HCT116 (cell line): ENCODE measurements at regions not wholly inside any gene's neighbourhood (a gene's known extent, or its start where the extent isn't known, plus 50 kb on each side); places are given as distances from the start of the nearest gene placed in this dataset.

ENCODE experiments used
- ATAC-seq: fragments of 200-7000 bp; cut with Tn5 transposase; 2 replicates; pipeline ENCODE4 v1.9.1; 2020; ENCODE audit warnings: mild to moderate bottlenecking, moderate library complexity
- BruUV-seq: library from RNA; stranded (reverse); fragments of 400-500 nt; replicated peaks from 2 replicates; lab custom pipeline; 2021; lab: Mats Ljungman, UMichigan
- CTCF ChIA-PET: fragments of 300-600 bp; sonication (Branson Sonifier 250); formaldehyde crosslinking; loops from one replicate; lab custom pipeline; 2021; ENCODE audit warnings: antibody characterized with exemption; lab: Charles Lee
- POLR2A ChIA-PET: fragments of 300-600, 350-600 bp; sonication (Branson Sonifier 250); formaldehyde crosslinking; loops from one replicate; lab custom pipeline; 2021; ENCODE audit warnings: antibody characterized with exemption; lab: Charles Lee
- RAD21 ChIA-PET, 2 experiments: fragments of 300-600 bp; sonication (Branson Sonifier 250); formaldehyde crosslinking; loops; one replicate each; lab custom pipeline; 2023; ENCODE audit warnings: low total read pairs in 2 of 2; ENCODE audit not compliant: uncharacterized antibody in 2 of 2, unreplicated experiment in 2 of 2, low non-redundant PET in 1 of 2; lab: Charles Lee
- DNase-seq: peaks from one replicate; pipeline ENCODE4 v3.0.0-alpha.2; 2010; ENCODE audit warnings: low read depth, low spot score
- H2AFZ ChIP-seq: fragments of 200-600 bp; shearing (Covaris generic), sonication (generic); 2 replicates; pipeline ENCODE4 v1.6.1; 2017; ENCODE audit warnings: low read depth, mixed run types, mixed read lengths, antibody characterized with exemption, low read length; ENCODE audit not compliant: poor library complexity, severe bottlenecking
- H3K27ac ChIP-seq: 2 replicates; pipeline ENCODE4 v1.5.1; 2012; ENCODE audit warnings: low read depth, low read length
- H3K27me3 ChIP-seq: fragments of 200-600 bp; sonication (generic); 2 replicates; pipeline ENCODE4 v1.6.1; 2016; ENCODE audit warnings: mixed run types, low read length, mixed read lengths; ENCODE audit not compliant: insufficient read depth
- H3K36me3 ChIP-seq, 2 experiments: fragments of 200-500 bp in 1 of 2; fragments of 200-600 bp in 1 of 2; sonication (Bioruptor generic) in 1 of 2; sonication (generic) in 1 of 2; 2 replicates each; pipeline versions ENCODE4 v1.5.1 to v1.6.1; 2014 to 2016; ENCODE audit warnings: low read length in 2 of 2, inconsistent platforms in 1 of 2, mixed read lengths in 1 of 2, mixed run types in 1 of 2; ENCODE audit not compliant: insufficient read depth in 2 of 2, control insufficient read depth in 1 of 2
- H3K4me1 ChIP-seq, 2 experiments: fragments of 200-600 bp in 1 of 2; sonication (generic) in 1 of 2; 2 replicates each; pipeline versions ENCODE4 v1.5.1 to v1.6.1; 2012 to 2017; ENCODE audit warnings: low read length in 2 of 2, inconsistent platforms in 1 of 2, mild to moderate bottlenecking in 1 of 2, mixed read lengths in 1 of 2, mixed run types in 1 of 2, moderate library complexity in 1 of 2; ENCODE audit not compliant: insufficient read depth in 2 of 2, control insufficient read depth in 1 of 2
- H3K4me2 ChIP-seq: fragments of 200-600 bp; sonication (generic); 2 replicates; pipeline ENCODE4 v1.6.1; 2017; ENCODE audit warnings: mixed run types, low read length, mixed read lengths
- H3K4me3 ChIP-seq, 2 experiments: fragments of 200-600 bp in 1 of 2; sonication (generic) in 1 of 2; replicated peaks in 1 of 2; 2 replicates each; pipeline ENCODE4 v1.5.1; 2011 to 2016; ENCODE audit warnings: low read length in 2 of 2, control low read depth in 1 of 2, low read depth in 1 of 2, mild to moderate bottlenecking in 1 of 2, mixed read lengths in 1 of 2, mixed run types in 1 of 2
- H3K79me2 ChIP-seq: fragments of 200-600 bp; sonication (generic); 2 replicates; pipeline ENCODE4 v1.6.1; 2017; ENCODE audit warnings: mild to moderate bottlenecking, mixed run types, low read length, moderate library complexity, mixed read lengths; ENCODE audit not compliant: insufficient read depth
- H3K9ac ChIP-seq: fragments of 200-600 bp; sonication (generic); 2 replicates; pipeline ENCODE4 v1.6.1; 2016; ENCODE audit warnings: low read length, mixed read lengths
- H3K9me2 ChIP-seq: fragments of 200-600 bp; sonication (generic), shearing (Covaris generic); 2 replicates; pipeline ENCODE4 v1.6.1; 2017; ENCODE audit warnings: mixed run types, mild to moderate bottlenecking, moderate library complexity; ENCODE audit not compliant: insufficient read depth
- H3K9me3 ChIP-seq, 2 experiments: fragments of 200-500 bp in 1 of 2; fragments of 200-600 bp in 1 of 2; sonication (Bioruptor generic) in 1 of 2; sonication (generic) in 1 of 2; 2 replicates each; pipeline ENCODE4 v1.6.1; 2014 to 2017; ENCODE audit warnings: low read length in 2 of 2, mixed read lengths in 2 of 2, inconsistent platforms in 1 of 2, low read depth in 1 of 2, mild to moderate bottlenecking in 1 of 2, mixed run types in 1 of 2, moderate library complexity in 1 of 2; ENCODE audit not compliant: control insufficient read depth in 1 of 2, insufficient read depth in 1 of 2
- H4K20me1 ChIP-seq: fragments of 200-600 bp; sonication (generic), shearing (Covaris generic); 2 replicates; pipeline ENCODE4 v1.6.1; 2017; ENCODE audit warnings: mixed run types, mild to moderate bottlenecking, moderate library complexity; ENCODE audit not compliant: insufficient read depth
- ATF3 ChIP-seq: IDR thresholded peaks from 2 replicates; pipeline ENCODE4 v1.6.1; 2012
- CBX3 ChIP-seq: IDR thresholded peaks from 2 replicates; pipeline ENCODE4 v1.6.1; 2012; ENCODE audit warnings: low read depth
- EGR1 ChIP-seq: IDR thresholded peaks from 2 replicates; pipeline ENCODE4 v1.6.1; 2012; ENCODE audit warnings: low read depth
- ELF1 ChIP-seq: IDR thresholded peaks from 2 replicates; pipeline ENCODE4 v1.6.1; 2012; ENCODE audit warnings: low read depth, borderline replicate concordance
- EZH2 ChIP-seq: fragments of 200-600 bp; sonication (generic); IDR thresholded peaks from 2 replicates; pipeline ENCODE4 v1.6.1; 2017; ENCODE audit warnings: antibody characterized with exemption, mixed run types
- EZH2phosphoT487 ChIP-seq: fragments of 200-600 bp; IDR thresholded peaks from 2 replicates; pipeline ENCODE4 v1.6.1; 2018; ENCODE audit warnings: antibody characterized with exemption, borderline replicate concordance
- JUND ChIP-seq: IDR thresholded peaks from 2 replicates; pipeline ENCODE4 v1.6.1; 2012
- MAX ChIP-seq: IDR thresholded peaks from 2 replicates; pipeline ENCODE4 v1.6.1; 2012
- POLR2AphosphoS5 ChIP-seq: IDR thresholded peaks from 2 replicates; pipeline ENCODE4 v1.6.1; 2011; ENCODE audit warnings: mild to moderate bottlenecking, low read depth, low read length, moderate library complexity
- REST ChIP-seq: IDR thresholded peaks from 2 replicates; pipeline ENCODE4 v1.6.1; 2012; ENCODE audit warnings: low read depth
- SIN3A ChIP-seq: IDR thresholded peaks from 2 replicates; pipeline ENCODE4 v1.6.1; 2012; ENCODE audit warnings: low read depth
- SP1 ChIP-seq: IDR thresholded peaks from 2 replicates; pipeline ENCODE4 v1.6.1; 2012; ENCODE audit warnings: low read depth
- SRF ChIP-seq: IDR thresholded peaks from 2 replicates; pipeline ENCODE4 v1.6.1; 2012; ENCODE audit warnings: low read depth
- TCF7L2 ChIP-seq: IDR thresholded peaks from 2 replicates; pipeline ENCODE4 v1.7.0; 2011; ENCODE audit warnings: borderline replicate concordance, inconsistent platforms; ENCODE audit not compliant: insufficient read depth, insufficient read length; ENCODE audit errors: extremely low read depth
- YY1 ChIP-seq: IDR thresholded peaks from 2 replicates; pipeline ENCODE4 v1.6.1; 2011; ENCODE audit warnings: low read length, low read depth, moderate library complexity, mild to moderate bottlenecking; ENCODE audit not compliant: insufficient replicate concordance; ENCODE audit errors: extremely low read depth
- ZBTB33 ChIP-seq: IDR thresholded peaks from 2 replicates; pipeline ENCODE4 v1.6.1; 2011; ENCODE audit warnings: mild to moderate bottlenecking, low read length, moderate library complexity; ENCODE audit not compliant: insufficient replicate concordance; ENCODE audit errors: extremely low read depth
- intact Hi-C: fragments of 100-400 bp; cut with micrococcal nuclease; formaldehyde crosslinking; loops from 2 replicates; pipeline ENCODE4 v1.10.0; 2022

GRCh38 chr9:80385246-80385645 is 813.5 kb downstream of the TLE4 start:
- no TSS peak for BruUV-seq

More at GRCh38 chr9:80385246-80385645, 813.5 kb downstream of the TLE4 start:
- TF ChIP-seq ATF3 (no peak), REST (no peak), EZH2phosphoT487 (no peak), EGR1 (no peak), SP1 (no peak), SIN3A (no peak), POLR2AphosphoS5 (no peak), SRF (no peak), YY1 (no peak), EZH2 (no peak), CBX3 (no peak), MAX (no peak), JUND (no peak), TCF7L2 (no peak), ELF1 (no peak), ZBTB33 (no peak)
- no peak for DNase-seq
- H3K27me3 ChIP-seq, result no peaks in the 10 kb centered on the region
- H2AFZ ChIP-seq, result no peak overlapping the region
- intact Hi-C loops, result no loop called here
- no peaks in the 10 kb centered on the region for H4K20me1 ChIP-seq
- H3K4me3 ChIP-seq, result no peak overlapping the region
- no peak overlapping the region for H3K4me2 ChIP-seq
- H3K9me2 ChIP-seq, result no peaks in the 10 kb centered on the region
- ChIA-PET RAD21 (no interaction called here), CTCF (no interaction called here), POLR2A (no interaction called here)
- no peaks in the 10 kb centered on the region for H3K79me2 ChIP-seq
- ATAC-seq, result no peak
- no peak overlapping the region for H3K9ac ChIP-seq
- H3K9me3 ChIP-seq, result peaks cover 0 to 6% of the 10 kb centered on the region in 2 experiments; a peak in 2 of 4 replicates
- H3K4me1 ChIP-seq, result no peaks in the 10 kb centered on the region
- no peak overlapping the region for H3K27ac ChIP-seq
- no peaks in the 10 kb centered on the region for H3K36me3 ChIP-seq
